CD4-positive, alpha-beta T cell treated with Interleukin-17A for 1 hour (primary cell): ENCODE measurements at regions not wholly inside any gene's neighbourhood (a gene's known extent, or its start where the extent isn't known, plus 50 kb on each side); places are given as distances from the start of the nearest gene placed in this dataset.
A peak's percentile ranks its signal among the peaks of the same experiment; 100 is the strongest.

Experiments
- DNase-seq: peaks from one replicate; pipeline ENCODE4 v3.0.0-alpha.2; 2020

GRCh38 chr1:116234429-116234828, 123.2 kb downstream of the MAB21L3 start:
- no peak for DNase-seq

GRCh38 chr1:116239916-116240315, 128.7 kb downstream of the MAB21L3 start:
- DNase-seq, result no peak

- DNase-seq, result no peak
Measured at GRCh38 chr1:116242741-116243140, 130.3 kb upstream of the ATP1A1 start.

- no peak for DNase-seq
Measured at GRCh38 chr1:116243333-116244054, 129.6 kb upstream of the ATP1A1 start.

- DNase-seq, result no peak
Measured at GRCh38 chr1:116246174-116246573, 126.9 kb upstream of the ATP1A1 start.

- DNase-seq, result no peak
Measured at GRCh38 chr1:116252271-116252670, 120.8 kb upstream of the ATP1A1 start.

- DNase-seq, result no peak
Measured at GRCh38 chr1:116252785-116253184, 120.3 kb upstream of the ATP1A1 start.

- DNase-seq, result no peak
Measured at GRCh38 chr1:116253566-116254382, 119.3 kb upstream of the ATP1A1 start.

- no peak for DNase-seq
Measured at GRCh38 chr1:116254776-116255175, 118.3 kb upstream of the ATP1A1 start.

GRCh38 chr1:116255486-116256285, 117.4 kb upstream of the ATP1A1 start:
- DNase-seq, result no peak

- no peak for DNase-seq
Measured at GRCh38 chr1:116256286-116256649, 116.8 kb upstream of the ATP1A1 start.

GRCh38 chr1:116256875-116257274, 116.2 kb upstream of the ATP1A1 start:
- no peak for DNase-seq

GRCh38 chr1:116257341-116257767, 115.7 kb upstream of the ATP1A1 start:
- DNase-seq, result no peak

GRCh38 chr1:116257836-116258235, 115.2 kb upstream of the ATP1A1 start:
- no peak for DNase-seq

- no peak for DNase-seq
Measured at GRCh38 chr1:116258668-116259419, 114.2 kb upstream of the ATP1A1 start.

- peak; percentile 4 for DNase-seq
Measured at GRCh38 chr1:116259663-116260062, 113.4 kb upstream of the ATP1A1 start.

- no peak for DNase-seq
Measured at GRCh38 chr1:116260115-116260514, 112.9 kb upstream of the ATP1A1 start.

GRCh38 chr1:116260621-116261020, 112.4 kb upstream of the ATP1A1 start:
- DNase-seq, result no peak

GRCh38 chr1:116261227-116261626, 111.8 kb upstream of the ATP1A1 start:
- no peak for DNase-seq

- no peak for DNase-seq
Measured at GRCh38 chr1:116262207-116262994, 110.6 kb upstream of the ATP1A1 start.

- DNase-seq, result no peak
Measured at GRCh38 chr1:116262995-116263385, 110.1 kb upstream of the ATP1A1 start.
